Hepatocyte (in vitro differentiated cells): ENCODE measurements at regions not wholly inside any gene's neighbourhood (a gene's known extent, or its start where the extent isn't known, plus 50 kb on each side); places are given as distances from the start of the nearest gene placed in this dataset.

Experiments used
- EZH2 ChIP-seq: fragments of 200-600 bp; sonication (generic); IDR thresholded peaks from 2 replicates; pipeline ENCODE4 v1.6.1; 2016; ENCODE audit warnings: antibody characterized with exemption, mild to moderate bottlenecking, borderline replicate concordance
- EZH2phosphoT487 ChIP-seq: fragments of 200-600 bp; sonication (generic); IDR thresholded peaks from one replicate; pipeline ENCODE4 v1.6.1; 2018; ENCODE audit warnings: antibody characterized with exemption, mild to moderate bottlenecking, low read depth, moderate library complexity; ENCODE audit not compliant: unreplicated experiment, severe bottlenecking
- TF ChIP-seq, protein P1 (sequence below): fragments of 200-600 bp; sonication (generic); IDR thresholded peaks from 2 replicates; pipeline ENCODE4 v1.5.1; 2016; ENCODE audit warnings: antibody characterized with exemption, mild to moderate bottlenecking; ENCODE audit not compliant: poor library complexity

DNA sequence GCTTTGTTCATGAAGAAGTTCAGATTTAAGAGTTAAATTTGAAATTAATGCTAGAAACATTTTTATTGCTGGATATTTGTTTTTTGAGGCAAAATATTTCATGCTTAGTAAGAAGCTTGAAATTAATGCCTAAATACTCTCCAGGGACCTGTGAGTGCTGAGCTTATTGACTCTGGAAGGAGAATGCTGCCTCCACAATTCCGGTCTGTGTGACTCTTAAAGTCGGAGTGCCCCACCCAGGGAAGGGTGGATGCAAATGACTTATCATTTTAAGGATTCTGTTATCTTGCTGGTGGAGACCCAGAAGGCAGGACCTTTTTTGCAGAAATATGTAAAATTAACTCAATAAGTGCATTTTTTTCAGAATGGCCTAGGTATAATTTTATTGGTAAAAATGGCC, 143.8 kb upstream of the RXFP2 start:
- TF ChIP-seq EZH2 = no peak
- TF ChIP-seq, protein P1, sequence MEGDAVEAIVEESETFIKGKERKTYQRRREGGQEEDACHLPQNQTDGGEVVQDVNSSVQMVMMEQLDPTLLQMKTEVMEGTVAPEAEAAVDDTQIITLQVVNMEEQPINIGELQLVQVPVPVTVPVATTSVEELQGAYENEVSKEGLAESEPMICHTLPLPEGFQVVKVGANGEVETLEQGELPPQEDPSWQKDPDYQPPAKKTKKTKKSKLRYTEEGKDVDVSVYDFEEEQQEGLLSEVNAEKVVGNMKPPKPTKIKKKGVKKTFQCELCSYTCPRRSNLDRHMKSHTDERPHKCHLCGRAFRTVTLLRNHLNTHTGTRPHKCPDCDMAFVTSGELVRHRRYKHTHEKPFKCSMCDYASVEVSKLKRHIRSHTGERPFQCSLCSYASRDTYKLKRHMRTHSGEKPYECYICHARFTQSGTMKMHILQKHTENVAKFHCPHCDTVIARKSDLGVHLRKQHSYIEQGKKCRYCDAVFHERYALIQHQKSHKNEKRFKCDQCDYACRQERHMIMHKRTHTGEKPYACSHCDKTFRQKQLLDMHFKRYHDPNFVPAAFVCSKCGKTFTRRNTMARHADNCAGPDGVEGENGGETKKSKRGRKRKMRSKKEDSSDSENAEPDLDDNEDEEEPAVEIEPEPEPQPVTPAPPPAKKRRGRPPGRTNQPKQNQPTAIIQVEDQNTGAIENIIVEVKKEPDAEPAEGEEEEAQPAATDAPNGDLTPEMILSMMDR = no peak
- TF ChIP-seq EZH2phosphoT487 = no peak
